ENCODE measurements at regions not wholly inside any gene's neighbourhood (a gene's known extent, or its start where the extent isn't known, plus 50 kb on each side); places are given as distances from the start of the nearest gene placed in this dataset.

DNA sequence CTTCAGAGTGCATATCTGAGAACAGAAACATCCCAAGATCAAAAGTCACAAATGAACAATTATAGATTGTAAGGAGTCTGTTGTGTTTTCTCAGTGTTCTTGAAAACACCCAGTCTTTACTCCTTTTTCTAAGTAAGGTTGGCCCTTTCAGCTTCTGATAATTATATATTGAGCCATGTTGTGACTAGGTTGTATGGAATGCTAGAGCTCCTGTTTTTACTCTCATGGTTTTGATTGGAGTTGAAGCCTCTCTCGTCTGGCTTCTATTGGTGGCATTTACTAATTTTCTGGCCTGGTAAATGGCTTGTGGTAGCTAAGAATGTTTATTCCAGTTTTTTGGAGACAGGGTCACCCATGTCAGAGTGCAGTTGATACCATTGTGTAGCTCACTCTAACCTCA lies 84.7 kb downstream of the NDUFS5 start:
- TF ChIP-seq, protein P1, sequence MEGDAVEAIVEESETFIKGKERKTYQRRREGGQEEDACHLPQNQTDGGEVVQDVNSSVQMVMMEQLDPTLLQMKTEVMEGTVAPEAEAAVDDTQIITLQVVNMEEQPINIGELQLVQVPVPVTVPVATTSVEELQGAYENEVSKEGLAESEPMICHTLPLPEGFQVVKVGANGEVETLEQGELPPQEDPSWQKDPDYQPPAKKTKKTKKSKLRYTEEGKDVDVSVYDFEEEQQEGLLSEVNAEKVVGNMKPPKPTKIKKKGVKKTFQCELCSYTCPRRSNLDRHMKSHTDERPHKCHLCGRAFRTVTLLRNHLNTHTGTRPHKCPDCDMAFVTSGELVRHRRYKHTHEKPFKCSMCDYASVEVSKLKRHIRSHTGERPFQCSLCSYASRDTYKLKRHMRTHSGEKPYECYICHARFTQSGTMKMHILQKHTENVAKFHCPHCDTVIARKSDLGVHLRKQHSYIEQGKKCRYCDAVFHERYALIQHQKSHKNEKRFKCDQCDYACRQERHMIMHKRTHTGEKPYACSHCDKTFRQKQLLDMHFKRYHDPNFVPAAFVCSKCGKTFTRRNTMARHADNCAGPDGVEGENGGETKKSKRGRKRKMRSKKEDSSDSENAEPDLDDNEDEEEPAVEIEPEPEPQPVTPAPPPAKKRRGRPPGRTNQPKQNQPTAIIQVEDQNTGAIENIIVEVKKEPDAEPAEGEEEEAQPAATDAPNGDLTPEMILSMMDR (IDR thresholded peaks at IDR 0.05; ENCODE audit: extremely low read depth, missing control alignments), result no peak
- no peak for DNase-seq (ENCODE audit: low spot score)

GRCh38 chr1:39113109-39113743 lies 87.1 kb downstream of the NDUFS5 start:
- TF ChIP-seq, protein P1 (IDR thresholded peaks at IDR 0.05; ENCODE audit: extremely low read depth, missing control alignments), result no peak
- no peak for DNase-seq (ENCODE audit: low spot score)

- DNase-seq (ENCODE audit: low spot score), result no peak
- TF ChIP-seq, protein P1 (IDR thresholded peaks at IDR 0.05; ENCODE audit: extremely low read depth, missing control alignments), result no peak
Observed at GRCh38 chr1:39115271-39116110, 89.0 kb upstream of the MACF1 start.

DNA sequence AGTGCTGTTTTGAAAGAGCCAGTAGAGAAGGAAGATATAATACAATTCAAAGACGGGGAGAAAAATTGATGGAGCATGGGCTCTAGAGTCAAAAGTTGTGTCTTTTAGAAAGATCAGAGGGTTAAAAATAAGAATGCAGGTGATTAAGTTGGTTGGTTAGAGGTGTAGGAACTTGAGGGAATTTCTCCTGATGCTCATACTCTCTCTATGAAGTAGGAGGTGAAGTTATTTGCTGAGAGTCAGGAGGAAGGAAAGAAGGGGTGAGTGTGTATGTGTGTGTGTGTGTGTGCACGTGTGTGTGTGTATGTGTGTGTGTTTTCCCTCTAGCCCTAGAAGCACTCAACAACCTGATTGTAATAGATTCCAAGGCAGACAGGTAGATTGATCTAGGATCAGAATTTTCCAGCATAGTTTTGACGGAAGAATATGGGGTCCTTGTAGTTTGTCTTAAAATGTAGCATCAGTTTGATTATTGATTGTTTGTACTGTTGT lies 88.3 kb upstream of the MACF1 start:
- no peak for DNase-seq (ENCODE audit: low spot score)
- TF ChIP-seq, protein P1 (IDR thresholded peaks at IDR 0.05; ENCODE audit: extremely low read depth, missing control alignments), result no peak

DNA sequence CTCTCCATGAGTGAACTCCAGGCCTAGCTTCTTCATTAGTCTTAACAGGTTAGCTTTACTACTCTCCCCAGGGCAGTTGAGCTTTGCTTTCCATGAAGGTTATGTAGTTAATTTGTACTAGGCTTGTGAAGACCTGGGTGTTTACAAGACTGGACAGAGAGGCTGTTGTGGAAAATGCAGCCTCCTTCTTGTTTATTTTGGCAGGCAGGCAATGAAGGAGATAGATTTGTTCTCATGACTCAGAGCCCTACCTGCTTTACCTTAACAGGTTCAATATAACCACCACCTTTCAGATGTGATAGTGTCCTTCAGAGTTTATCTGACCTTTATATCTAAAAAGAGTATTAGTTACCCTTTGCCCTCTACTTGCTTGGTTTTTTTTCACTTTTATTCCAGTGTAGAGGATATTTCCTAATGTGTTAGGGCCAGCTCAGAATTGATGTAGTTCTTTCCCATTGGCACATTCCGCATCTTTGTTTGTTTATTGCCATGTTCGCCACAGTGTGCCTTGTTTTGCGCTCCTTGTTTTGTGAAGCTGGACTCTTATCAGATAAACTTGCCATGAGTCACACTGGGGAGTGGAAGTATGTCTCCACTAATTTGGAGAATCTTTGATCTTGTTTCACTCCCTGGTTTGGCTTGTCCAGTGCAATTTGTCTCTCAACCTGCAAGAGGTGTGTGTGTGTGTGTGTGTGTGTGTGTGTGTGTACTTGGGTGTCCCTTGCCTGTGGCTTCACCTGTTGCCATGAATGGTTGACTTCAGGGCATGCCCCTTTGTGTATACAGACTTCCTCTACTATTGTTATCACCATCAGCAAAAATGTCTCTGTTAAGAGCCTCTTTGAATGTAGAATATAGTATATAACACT lies 87.4 kb upstream of the MACF1 start:
- DNase-seq (ENCODE audit: low spot score), result no peak
- TF ChIP-seq, protein P1 (IDR thresholded peaks at IDR 0.05; ENCODE audit: extremely low read depth, missing control alignments), result no peak

DNA sequence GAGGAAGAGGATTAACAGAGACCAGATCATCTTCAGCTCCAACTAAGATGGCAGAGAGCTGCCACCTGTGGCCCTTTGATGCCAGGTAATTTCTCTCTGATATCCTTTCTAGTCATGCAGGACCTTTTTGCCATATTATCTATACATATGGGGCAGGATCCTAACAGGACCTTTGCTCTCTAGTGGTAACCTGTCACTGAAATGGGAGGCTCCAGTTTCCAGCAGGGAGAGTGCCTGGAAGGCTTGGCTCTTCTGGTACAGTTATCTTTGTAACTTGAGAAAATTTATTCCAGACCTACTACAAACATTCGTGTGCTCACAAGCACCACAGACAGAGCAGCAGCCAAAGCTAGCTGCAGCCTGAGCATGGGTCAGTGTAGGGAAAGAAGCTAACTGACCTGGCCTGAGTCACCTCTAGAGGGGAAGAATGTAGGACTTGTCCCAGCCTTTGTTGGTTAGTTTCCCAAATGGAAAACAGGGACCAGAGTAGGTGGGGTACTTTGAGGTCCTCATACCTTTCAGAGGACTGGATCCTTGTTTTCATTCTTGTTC lies 86.5 kb upstream of the MACF1 start:
- TF ChIP-seq, protein P1 (IDR thresholded peaks at IDR 0.05; ENCODE audit: extremely low read depth, missing control alignments), result no peak
- DNase-seq (ENCODE audit: low spot score), result no peak
